ENCODE measurements at regions not wholly inside any gene's neighbourhood (a gene's known extent, or its start where the extent isn't known, plus 50 kb on each side); places are given as distances from the start of the nearest gene placed in this dataset.
"Not testable (repeated sequence)": the region's sequence is repeated elsewhere in the genome, so short reads cannot be mapped to it uniquely, and the experiment has no call there.

DNA sequence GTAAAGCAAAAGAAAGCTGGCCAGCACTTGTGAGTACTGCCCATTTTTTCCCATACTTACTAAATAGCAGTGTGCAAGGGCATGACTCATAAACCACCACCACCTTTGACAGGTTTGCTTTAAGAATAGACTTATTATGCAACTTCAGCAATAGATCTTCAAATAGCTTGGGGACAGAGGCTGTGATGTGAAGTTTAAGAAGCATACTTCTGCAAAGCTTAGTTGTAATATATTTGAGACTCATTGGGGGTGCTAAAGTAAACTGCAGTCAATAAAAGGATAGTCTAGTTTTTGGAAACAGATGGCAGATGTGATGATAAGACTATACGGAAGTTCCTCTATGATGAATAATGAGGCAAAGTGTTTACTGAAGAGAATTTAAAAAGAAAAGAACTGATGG is 210.0 kb downstream of the PLA2G4A start:
- DNase-seq (ENCODE audit: low spot score): no peak

DNA sequence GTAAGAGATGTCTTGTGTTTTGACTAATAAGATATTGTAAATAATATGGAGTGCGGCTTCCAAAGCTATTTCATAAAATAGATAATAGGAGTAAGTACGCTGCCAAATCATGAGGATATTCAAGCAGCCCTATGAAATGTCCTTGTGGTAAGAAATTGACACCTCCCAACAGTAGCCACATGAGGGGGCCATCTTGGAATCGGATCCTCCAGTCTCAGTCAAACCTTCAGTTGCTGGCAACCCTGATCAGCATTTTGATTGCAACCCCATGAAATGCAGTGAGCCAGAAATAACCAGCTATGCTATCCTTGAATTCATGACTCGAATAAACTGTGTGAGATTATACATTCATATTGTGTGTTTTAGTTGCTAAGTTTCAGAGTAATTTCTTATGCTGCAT is 212.4 kb downstream of the PLA2G4A start:
- no peak for DNase-seq (ENCODE audit: low spot score)

DNA sequence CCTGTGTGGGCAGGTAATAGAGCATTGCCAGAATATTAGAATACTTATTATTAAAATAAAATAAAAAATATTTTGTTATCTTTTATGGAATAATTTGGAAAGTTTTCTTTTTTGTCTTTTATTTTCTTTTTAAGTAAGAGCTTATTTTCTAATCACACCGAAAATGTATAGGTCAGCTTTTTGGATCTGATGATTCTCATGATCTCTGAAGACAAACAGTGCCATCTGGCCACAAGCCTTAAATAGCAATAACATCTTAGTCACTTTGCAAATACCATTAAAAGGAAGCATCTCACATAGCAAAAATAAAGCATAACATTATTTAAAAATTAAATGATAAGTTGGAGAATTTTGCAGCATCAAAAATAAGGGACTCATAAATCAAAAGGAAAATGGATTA is 213.8 kb downstream of the PLA2G4A start:
- DNase-seq (ENCODE audit: low spot score): no peak

DNA sequence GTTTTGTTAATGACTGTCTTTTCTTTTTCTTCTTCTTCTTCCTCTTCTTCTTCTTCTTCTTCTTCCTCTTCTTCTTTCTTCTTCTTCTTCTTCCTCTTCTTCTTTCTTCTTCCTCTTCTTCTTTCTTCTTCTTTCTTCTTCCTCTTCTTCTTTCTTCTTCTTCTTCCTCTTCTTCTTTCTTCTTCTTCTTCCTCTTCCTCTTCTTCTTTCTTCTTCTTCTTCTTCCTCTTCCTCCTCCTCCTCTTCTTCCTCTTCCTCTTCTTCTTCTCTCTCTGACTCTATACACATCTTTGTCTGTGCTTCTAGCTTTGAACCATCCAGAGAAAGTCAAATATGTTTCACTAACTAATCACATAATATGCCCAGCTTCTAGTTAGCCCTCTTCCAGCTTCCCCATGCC is 214.7 kb downstream of the PLA2G4A start:
- not testable (repeated sequence) for DNase-seq (ENCODE audit: low spot score)

DNA sequence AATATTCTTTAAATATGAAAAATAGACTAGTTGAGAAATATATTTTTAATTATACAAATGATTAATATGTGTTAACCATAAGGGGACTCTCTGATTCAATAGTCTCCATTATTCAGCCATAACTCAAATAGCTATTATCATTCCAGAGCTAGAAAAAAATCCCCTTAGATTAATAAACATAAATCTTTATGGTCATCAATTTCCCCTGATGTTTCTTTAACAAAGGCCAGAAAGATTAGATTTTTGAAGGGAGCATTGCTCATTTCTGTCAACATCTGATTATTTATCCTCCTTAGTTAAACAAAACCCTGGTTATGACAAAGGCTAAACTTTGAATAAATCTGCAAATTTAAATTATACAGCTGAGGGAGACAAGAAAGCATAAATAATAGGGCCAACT is 215.7 kb downstream of the PLA2G4A start:
- no peak for DNase-seq (ENCODE audit: low spot score)

DNA sequence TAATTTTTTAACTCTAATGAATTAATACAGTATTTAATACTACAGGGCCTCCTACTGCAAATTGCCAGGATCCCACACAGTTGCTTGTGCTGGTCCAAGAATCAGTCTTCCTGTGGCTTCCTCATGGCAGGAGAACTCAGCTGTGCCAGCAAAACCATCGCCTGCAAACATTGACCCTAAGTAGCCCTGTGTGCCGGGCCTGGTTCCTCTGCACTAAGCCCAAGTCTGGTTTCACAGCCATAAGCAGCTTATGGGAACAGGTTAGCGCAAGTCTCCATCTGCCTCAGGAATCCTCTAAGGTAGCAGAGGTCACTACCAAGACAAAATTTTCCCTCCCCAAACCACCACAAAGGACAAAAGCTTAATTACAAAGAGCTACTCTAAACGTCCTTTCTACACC is 216.6 kb downstream of the PLA2G4A start:
- DNase-seq (ENCODE audit: low spot score): no peak

DNA sequence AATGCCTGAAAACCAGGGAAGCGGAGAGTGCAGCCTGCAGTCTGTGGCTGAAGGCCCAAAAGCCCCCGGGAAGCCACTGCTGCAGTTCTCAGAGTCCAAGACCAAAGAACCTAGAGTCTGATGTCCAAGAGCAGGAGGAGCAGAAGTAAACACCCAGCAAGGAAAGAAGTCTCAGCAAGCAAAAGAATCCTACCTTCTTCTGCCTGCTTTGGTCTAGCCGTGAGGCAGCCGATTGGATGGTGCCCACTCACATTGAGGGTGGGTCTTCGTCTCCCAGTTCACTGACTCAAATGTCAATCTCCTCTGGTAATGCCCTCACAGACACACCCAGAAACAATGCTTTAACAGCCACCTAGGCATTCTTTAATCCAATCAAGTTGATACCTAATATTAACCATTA is 217.5 kb downstream of the PLA2G4A start:
- no peak for DNase-seq (ENCODE audit: low spot score)

DNA sequence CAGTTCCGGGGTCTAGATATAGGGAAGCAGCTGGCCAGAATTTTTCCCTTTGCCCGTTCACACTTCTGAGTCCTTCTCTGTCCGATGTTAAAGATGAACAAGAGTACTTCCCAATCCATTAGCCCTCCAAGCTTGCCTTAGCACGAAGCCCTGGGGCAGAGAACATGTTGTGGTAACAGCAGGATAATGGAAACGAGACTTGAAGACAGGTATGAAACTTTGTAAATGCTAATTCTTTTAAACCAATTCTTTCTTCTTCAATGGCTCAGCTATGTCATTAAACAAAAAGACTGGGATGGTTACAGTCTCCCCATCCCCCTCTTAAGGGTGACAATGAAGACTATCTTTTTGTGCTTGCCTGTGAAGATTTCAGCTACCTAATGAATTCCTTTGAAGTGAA is 218.5 kb downstream of the PLA2G4A start:
- no peak for DNase-seq (ENCODE audit: low spot score)

DNA sequence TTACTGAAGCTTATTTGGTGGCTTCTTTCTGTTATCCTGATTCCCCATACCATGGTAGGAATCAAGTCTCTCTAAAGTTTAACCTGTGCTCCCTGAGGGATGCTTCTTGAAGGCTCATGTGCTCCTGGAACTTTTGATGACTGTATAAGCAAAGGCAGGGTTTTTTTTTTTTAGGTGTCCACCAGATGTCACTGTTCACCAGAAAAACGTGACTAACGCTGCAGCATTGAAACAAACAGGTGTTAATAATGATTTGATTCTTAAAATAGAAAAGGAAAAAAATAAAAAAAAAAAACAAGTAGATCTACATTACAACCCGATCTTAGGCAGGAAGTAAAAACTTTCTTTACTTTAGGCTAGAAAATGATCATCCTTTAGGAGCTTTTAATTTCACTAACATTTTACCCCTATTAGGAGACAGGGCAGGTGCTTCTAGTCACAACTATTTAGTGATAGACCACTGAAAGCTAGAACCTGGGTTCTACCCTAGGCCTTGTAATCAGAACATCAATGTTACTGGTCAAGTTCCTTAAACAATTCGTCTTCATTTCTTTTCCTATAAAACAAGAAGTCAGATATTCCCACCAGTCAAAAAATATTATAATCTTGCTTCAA is 223.0 kb downstream of the PLA2G4A start:
- DNase-seq (ENCODE audit: low spot score): no peak

DNA sequence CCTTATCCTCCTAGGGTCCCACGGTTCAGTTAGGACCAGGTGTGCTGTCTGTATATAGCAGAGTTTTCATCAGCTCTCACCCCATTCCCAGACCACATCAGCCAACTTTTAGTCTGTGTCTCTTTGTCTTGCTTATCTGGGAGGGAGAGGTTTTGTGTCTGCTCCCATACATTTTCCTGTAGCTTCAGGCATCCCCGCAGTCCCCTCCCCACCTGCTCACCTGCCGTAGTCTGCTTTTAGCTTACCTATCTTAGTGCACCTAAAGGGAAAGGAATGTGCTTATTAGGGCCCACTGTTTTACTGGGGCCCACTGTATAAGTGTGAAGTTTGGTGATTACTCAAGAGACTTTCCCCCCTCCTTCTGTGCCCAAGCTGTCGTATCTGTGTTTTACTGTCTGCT is 225.1 kb downstream of the PLA2G4A start:
- DNase-seq (ENCODE audit: low spot score): no peak

DNA sequence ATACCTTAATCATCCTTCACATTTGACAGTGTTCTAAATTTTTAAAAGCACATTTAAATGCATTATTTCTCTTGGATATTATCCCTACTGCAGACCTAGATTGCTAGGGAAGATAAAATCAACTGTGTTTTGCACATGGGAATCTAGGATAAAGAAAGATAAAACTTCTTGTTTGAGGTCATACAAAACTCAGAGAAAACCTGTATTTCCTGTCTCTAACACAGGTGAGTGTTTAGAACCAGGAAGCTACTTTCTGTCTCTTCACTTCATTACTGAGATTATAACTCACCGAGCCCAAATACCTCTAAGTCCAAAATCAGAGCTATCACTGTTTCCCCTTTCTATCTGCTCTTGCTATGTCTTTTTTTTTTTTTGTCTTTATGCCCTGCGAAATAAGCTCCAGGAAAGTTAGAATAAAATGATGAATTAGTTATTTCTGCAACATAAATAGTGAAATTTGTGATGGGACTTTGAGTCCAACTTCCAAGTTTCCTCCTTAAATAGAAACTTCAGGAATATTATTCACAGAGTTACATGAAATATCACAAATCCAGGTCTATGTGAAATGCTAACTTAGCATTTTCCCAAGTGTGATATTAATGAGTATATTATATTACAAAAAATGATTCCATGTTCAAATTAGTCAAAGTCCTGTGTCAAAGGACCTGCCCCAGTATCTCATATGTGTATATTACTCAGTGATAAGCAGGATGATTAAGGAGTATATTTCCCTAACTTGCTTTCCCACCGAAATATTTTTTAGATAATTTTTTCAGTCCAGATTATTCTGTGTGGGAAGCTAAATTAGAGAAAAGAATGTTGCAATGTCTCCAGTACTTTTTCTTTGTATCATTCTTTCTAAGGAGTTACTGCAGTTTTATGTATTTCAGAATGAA is 226.4 kb downstream of the PLA2G4A start:
- no peak for DNase-seq (ENCODE audit: low spot score)

DNA sequence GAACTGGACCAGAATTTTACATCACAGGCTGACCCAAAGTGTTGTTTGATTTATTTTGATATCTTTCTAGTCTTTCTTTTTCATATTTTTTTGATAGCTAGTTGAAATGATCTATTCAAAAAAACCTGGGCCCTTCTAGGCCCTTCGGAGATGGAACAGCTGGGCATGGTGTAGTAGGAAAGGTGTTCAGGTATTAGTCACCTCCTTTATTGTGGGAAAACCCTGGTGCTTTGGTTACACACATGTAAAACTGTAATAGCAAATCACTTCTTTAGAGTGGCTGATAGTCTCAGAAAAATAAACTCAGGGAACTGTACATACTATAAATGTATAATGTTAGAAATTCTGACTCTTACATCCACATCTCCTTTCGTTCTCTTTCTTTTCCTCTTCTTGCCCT is 234.5 kb downstream of the PLA2G4A start:
- no peak for DNase-seq (ENCODE audit: low spot score)

DNA sequence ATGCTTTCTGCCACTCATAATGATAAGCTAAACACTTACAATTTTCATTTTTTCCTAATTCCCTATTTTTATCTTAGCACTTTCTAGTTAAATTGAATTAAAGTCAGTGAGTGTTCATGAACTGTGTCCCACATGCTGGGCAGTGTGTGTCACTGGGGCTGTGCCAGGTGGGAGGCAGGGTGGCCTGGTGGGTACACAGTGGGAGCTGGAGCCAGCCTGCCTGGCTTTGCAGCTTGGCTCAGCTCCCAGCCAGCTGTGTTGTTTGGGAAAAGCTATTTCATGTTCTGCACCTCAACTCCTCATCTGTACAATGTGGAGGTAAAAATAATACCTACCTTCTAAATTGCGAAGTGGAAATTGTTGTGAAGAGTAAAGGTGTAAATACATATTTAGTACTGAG is 238.4 kb downstream of the PLA2G4A start:
- DNase-seq (ENCODE audit: low spot score): no peak

DNA sequence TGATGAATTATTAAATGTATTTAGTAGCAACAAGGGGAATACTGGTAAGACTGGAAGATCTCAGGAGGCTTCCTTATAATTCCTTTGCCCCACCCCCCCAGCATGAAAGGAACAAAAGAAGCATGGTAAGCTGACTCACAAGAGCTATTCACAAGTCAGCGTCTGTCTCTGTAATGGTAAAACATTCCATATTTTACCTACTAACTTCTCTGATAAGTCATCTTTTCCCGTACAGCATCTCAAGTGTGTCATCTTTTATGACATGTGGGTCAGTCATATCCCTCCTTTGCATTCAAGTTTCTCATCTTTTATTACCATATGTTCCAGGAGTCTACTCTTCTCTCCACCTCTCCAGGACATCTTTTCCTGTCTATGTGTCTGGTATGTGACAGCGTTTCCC is 241.3 kb downstream of the PLA2G4A start:
- no peak for DNase-seq (ENCODE audit: low spot score)

DNA sequence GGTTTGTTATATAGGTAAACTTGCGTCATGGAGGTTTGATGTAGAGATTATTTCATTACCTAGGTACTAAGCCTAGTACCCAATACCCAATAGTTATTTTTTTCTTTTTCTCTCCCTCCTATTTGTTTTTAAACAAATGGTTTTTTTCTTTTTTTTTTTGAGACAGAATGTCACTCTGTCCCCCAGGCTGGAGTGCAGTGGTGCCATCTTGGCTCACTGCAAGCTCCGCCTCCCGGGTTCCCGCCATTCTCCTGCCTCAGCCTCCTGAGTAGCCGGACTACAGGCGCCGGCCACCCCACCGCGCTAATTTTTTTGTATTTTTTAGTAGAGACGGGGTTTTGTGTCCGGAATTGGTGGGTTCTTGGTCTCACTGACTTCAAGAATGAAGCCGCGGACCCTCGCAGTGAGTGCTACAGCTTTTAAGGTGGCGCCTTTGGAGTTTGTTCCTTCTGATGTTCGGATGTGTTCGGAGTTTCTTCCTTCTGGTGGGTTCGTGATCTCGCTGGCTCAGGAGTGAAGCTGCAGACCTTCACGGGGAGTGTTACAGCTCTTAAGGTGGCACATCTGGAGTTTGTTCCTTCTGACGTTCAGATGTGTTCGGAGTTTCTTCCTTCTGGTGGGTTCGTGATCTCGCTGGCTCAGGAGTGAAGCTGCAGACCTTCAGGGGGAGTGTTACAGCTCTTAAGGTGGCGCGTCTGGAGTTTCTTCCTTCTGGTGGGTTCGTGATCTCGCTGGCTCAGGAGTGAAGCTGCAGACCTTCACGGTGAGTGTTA is 243.7 kb downstream of the PLA2G4A start:
- DNase-seq (ENCODE audit: low spot score): not testable (repeated sequence)

DNA sequence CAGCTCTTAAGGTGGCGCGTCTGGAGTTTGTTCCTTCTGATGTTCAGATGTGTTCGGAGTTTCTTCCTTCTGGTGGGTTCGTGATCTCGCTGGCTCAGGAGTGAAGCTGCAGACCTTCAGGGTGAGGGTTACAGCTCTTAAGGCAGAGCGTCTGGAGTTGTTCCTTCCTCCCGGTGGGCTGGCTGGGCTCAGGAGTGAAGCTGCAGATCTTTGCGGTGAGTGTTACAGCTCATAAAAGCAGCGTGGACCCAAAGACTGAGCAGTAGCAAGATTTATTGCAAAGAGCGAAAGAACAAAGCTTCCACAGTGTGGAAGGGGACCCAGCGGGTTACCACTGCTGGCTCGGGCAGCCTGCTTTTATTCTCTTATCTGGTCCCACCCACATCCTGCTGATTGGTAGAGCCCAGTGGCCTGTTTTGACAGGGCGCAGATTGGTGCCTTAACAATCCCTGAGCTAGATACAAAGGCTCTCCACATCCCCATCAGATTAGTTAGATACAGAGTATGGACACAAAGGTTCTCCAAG is 244.3 kb downstream of the PLA2G4A start:
- not testable (repeated sequence) for DNase-seq (ENCODE audit: low spot score)

DNA sequence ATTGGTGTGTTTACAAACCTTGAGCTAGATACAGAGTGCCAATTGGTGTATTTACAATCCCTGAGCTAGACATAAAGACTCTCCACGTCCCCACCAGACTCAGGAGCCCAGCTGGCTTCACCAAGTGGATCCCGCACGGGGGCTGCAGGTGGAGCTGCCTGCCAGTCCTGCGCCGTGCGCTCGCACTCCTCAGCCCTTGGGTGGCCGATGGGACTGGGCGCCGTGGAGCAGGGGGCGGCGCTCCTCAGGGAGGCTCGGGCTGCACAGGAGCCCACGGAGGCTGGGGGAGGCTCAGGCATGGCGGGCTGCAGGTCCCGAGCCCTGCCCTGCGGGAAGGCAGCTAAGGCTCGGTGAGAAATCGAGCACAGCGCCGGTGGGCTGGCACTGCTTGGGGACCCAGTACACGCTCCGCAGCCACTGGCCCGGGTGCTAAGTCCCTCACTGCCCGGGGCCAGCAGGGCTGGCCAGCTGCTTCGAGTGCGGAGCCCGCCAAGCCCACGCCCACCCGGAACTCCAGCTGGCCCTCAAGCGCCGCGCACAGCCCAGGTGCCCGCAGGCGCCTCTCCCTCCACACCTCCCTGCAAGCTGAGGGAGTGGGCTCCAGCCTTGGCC is 245.0 kb downstream of the PLA2G4A start:
- DNase-seq (ENCODE audit: low spot score): not testable (repeated sequence)

DNA sequence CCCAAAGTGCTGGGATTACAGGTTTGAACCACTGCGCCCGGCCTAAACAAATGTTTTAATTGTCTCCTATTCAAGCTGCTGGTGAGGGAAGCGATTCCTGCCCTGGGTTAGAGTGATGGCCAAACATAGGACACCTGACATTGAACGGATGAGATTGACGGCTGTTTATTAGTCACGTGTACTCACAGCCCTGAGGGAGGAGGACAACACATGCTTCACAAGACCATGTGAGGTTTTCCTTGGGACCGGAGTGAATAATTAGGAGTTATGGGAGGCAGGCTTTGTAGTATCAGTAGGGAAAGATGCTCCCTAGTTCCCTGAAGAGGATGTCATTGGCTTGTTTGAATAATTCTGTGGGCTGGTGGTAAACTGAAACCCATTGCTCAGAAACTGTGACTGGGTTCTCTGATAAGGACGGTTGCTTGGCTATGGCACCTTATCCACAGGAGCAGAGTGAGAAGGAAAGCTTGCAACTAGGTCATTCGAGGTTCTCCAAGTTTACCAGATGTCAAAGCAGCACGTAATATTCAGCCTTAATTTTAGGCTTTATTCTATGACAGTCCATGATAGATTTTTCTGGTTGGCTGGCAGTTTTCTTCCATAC is 245.8 kb downstream of the PLA2G4A start:
- DNase-seq (ENCODE audit: low spot score): no peak

DNA sequence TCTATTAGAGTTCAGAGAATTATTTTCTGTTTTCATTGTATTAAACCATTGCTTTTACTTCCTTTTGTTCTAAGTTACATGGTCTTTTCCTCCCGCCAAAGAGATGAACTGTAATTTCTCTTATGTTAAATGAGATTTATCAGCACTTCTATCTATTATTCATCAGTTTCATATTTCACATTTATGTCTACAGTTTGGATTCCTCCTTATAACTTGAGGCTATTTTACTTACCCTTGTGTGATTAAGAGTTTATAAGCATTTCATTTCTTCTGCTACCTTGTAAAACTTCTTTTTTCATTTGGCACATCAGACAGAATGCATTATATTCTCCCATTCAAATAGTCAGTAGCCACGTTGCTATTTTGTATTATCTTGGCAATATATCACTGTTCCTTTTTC is 248.2 kb downstream of the PLA2G4A start:
- DNase-seq (ENCODE audit: low spot score): no peak

DNA sequence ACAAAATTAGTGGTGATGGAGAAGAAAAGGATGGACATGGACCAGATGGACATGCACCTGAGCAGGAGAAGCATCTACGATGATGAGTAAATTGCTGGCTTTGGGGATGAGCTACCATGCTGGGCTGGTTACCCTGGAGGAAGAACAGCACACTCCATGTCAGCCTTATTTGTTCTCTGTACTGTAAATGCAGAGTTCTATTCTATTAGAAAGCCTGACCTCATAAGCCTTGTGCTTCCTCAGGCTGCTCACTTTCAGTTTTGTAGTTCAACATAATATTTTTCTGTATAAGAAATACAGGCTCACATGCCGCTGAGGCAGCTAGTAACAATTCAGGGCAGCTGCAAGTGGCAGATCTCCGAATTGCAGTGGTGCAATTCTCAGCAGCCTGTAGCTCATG is 249.6 kb downstream of the PLA2G4A start:
- DNase-seq (ENCODE audit: low spot score): no peak

DNA sequence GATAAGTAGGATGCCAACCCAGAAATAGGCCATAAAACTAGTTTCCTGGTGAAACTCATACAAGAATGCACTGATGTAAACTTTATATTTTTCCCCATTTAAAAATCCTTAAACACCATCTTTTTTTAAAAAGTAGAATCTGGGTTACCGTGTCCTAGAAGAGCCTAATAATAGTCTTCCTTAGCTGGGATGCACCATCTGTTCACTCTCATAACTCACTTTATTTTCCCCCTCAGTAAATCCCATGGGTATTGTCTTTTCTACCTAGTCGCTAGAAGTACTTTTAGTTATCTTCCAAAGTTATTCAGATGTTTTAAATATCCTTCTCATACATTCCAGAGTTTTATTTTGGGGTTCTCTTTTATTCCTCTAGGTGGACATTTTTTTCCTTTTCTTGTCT is 250.2 kb downstream of the PLA2G4A start:
- no peak for DNase-seq (ENCODE audit: low spot score)

DNA sequence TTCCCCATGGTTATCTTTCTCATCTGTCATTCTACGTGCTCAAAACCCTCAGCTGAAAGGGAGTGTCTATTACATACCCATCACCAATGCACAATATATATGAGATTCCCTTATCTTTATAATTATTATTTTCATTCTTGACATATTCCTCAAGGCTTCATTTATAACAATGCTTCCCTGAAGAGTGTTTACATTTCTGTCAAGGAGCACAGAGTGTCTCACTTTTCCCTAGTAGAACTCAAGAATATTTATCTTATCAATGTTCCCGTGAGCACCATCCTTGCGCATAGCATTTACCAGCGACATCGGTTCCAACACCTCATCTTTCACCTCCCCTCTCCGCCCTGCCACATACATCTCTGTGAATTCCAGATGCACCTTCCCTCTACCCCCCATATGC is 250.6 kb downstream of the PLA2G4A start:
- DNase-seq (ENCODE audit: low spot score): no peak
